Coronary artery (tissue), 2 donors: ENCODE measurements at regions not wholly inside any gene's neighbourhood (a gene's known extent, or its start where the extent isn't known, plus 50 kb on each side); places are given as distances from the start of the nearest gene placed in this dataset.
"Not testable (repeated sequence)": the region's sequence is repeated elsewhere in the genome, so short reads cannot be mapped to it uniquely, and the experiment has no call there.

Experiments
- DNase-seq: peaks from one replicate; pipeline ENCODE4 v3.0.0-alpha.2; 2017; ENCODE audit warnings: low spot score
- H3K27ac ChIP-seq, 2 donors: fragments of 200-600 bp; sonication (generic); one replicate each; pipeline ENCODE4 v1.5.1; 2016 to 2019
- H3K4me3 ChIP-seq: fragments of 200-600 bp; sonication (generic); 2 replicates; pipeline ENCODE4 v1.5.1; 2016; ENCODE audit warnings: mild to moderate bottlenecking, moderate library complexity
- CTCF ChIP-seq: fragments of 200-600 bp; sonication (generic); IDR thresholded peaks from one replicate; pipeline ENCODE4 v1.5.1; 2019; ENCODE audit warnings: antibody characterized with exemption

GRCh38 chr3:104066658-104067057 is 1300.1 kb upstream of the ALCAM start:
- DNase-seq, result no peak

GRCh38 chr3:104069114-104069513 is 1297.6 kb upstream of the ALCAM start:
- DNase-seq, result no peak
- TF ChIP-seq CTCF, result no peak

More at GRCh38 chr3:104066658-104067057, 1300.1 kb upstream of the ALCAM start:
- no peak for TF ChIP-seq CTCF
- Histone ChIP-seq H3K27ac (no peak overlapping the region), H3K4me3 (no peak overlapping the region)

DNA sequence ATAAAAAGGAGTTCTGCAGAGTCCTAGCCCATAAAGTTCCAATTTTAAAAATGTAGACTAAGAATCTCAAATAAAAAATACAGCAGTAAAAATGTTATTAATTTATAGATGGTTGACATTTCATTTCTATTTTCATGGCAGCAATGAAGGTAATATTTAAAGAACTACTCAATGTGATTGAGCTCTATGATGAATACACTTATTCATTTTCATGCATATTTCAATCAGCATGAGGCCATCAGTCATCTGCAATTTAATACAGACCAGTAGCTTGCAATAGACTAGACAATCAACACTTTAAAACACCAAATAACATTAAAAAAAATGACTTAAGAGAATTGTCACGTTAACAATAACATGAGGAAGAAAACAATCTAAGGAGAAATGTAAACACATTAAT is 1295.8 kb upstream of the ALCAM start:
- no peak overlapping the region for H3K4me3 ChIP-seq
- DNase-seq, result no peak
- H3K27ac ChIP-seq, result no peak overlapping the region
- TF ChIP-seq CTCF, result no peak

More at GRCh38 chr3:104069114-104069513, 1297.6 kb upstream of the ALCAM start:
- Histone ChIP-seq H3K27ac (no peak overlapping the region), H3K4me3 (no peak overlapping the region)

DNA sequence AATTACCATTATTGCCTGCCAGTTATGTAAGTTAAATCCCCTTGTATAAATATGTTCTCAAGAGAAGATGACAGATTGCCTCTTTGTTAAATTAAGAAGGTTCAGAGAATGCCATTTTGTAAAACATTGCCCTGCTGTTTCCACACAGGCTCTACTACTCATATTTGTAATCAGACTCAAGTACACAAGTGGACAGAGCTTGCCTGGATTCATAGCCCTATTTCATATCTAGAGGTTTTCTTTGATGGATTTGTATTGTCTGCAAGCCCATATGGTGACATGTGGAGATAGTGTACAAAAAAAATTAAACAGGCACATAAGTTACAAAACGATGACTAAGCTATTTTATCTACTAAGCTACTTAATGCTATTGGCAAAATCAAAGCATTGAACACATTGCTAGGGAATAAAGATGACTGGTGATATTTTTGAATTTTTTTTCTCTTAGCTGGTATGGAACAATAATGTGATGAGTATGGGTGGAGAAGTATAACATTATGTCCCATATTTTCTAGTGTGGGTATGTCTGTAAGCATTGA is 1286.6 kb upstream of the ALCAM start:
- no peak for TF ChIP-seq CTCF
- DNase-seq, result no peak
- H3K4me3 ChIP-seq, result no peak overlapping the region
- H3K27ac ChIP-seq, result no peak overlapping the region

DNA sequence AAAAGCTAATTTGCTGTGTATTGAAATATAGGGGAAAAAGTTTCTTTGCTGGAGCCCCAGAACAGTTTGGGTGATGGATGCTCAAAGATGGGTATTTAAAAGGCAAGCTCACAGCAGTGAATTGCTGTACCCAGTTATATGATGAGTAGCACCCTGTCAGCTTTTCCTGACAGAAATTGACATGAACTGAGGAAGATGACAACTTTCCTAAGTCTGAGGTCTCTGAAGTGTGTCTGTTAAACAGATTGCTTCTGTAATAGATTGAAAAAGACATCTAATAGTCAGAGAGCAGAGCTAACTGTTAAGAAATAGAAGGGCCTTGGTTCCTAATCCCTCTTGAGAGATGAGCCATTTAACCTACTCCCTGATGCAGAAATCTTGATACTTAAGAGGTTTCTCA is 1278.0 kb upstream of the ALCAM start:
- no peak overlapping the region for H3K27ac ChIP-seq
- DNase-seq, result no peak
- TF ChIP-seq CTCF, result no peak
- H3K4me3 ChIP-seq, result no peak overlapping the region

DNA sequence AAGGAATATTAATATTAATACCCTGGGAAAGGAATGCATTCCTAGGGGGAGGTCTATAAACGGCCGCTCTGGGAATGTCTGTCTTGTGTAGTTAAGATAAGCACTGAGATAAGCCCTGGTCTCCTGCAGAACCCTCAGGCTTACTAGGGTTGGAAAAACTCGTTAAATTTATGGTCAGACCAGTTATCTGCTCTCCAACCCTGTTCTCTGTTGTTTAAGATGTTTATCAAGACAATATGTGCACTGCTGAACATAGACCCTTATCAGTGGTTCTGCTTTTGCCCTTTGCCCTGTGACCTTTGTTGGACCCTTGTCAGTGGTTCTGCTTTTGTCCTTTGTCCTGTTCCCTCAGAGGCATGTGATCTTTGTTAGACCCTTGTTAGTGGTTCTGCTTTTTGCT is 1276.7 kb upstream of the ALCAM start:
- not testable (repeated sequence) for H3K27ac ChIP-seq, H3K4me3 ChIP-seq, DNase-seq

DNA sequence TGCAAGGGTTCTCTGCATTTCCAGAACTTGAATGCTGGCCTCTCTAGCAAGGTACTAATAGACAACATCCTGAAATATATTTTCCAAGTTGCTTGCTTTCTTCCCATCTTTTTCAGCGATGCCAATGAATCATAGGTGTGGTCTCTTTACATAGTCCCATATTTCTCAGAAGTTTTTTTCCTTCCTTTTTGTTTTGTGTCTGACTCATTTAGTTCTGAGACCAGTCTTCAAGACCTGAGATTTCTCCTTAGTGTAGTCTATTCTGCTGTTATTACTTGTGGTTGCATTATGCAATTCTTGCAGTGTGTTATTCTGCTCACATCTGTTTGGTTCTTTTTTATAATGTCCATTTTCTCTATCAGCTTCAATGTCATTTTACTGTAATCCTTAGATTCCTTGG is 1265.0 kb upstream of the ALCAM start:
- no peak for TF ChIP-seq CTCF
- H3K27ac ChIP-seq, result no peak overlapping the region
- H3K4me3 ChIP-seq, result no peak overlapping the region
- no peak for DNase-seq

- Histone ChIP-seq H3K4me3 (no peak overlapping the region), H3K27ac (no peak overlapping the region)
- no peak for DNase-seq
- TF ChIP-seq CTCF, result no peak
These were observed 1264.3 kb upstream of the ALCAM start for GRCh38 chr3:104102386-104102785.
